Right lobe of liver (tissue), 4 donors: ENCODE measurements at regions not wholly inside any gene's neighbourhood (a gene's known extent, or its start where the extent isn't known, plus 50 kb on each side); places are given as distances from the start of the nearest gene placed in this dataset.
"Not testable (repeated sequence)": the region's sequence is repeated elsewhere in the genome, so short reads cannot be mapped to it uniquely, and the experiment has no call there.

ENCODE experiments used
- CTCF ChIP-seq, 4 donors: fragments of 200-600 bp in 3 of 4; fragments of 450-650 bp in 1 of 4; IDR thresholded peaks; one replicate each; pipeline versions ENCODE4 v1.5.1 to v1.8.0; 2016 to 2022; ENCODE audit warnings: antibody characterized with exemption in 4 of 4, mild to moderate bottlenecking in 2 of 4
- POLR2A ChIP-seq: fragments of 450-650 bp; IDR thresholded peaks from one replicate; pipeline ENCODE4 v1.6.1; 2017; ENCODE audit warnings: antibody characterized with exemption, mild to moderate bottlenecking
- donor health status: DM: no; HTN: no; CAD: no.
- donor health status: DM: no; HTN: no; CAD: no.
- donor health status: DM: no; HTN: yes; CAD: no.

- not testable (repeated sequence) for TF ChIP-seq CTCF (IDR thresholded peaks at IDR 0.05); POLR2A
Observed at GRCh38 chr6:82101374-82102114, 146.0 kb downstream of the IBTK start.
